CD14-positive monocyte (primary cell): ENCODE measurements at regions not wholly inside any gene's neighbourhood (a gene's known extent, or its start where the extent isn't known, plus 50 kb on each side); places are given as distances from the start of the nearest gene placed in this dataset.

ENCODE experiments used
- DNase-seq, 3 donors: peaks; one replicate each; pipeline ENCODE4 v3.0.0-alpha.2; 2011 to 2022
- H2AFZ ChIP-seq: 2 replicates; pipeline ENCODE4 v1.6.0; 2012; ENCODE audit warnings: mild to moderate bottlenecking, low read depth, low read length, inconsistent platforms; ENCODE audit not compliant: insufficient read depth, poor library complexity, severe bottlenecking
- H3K27ac ChIP-seq, 2 donors: 1 replicate in 1 of 2; 2 replicates in 1 of 2; pipeline ENCODE4 v1.5.1; 2012 to 2013; ENCODE audit warnings: low read length in 2 of 2, control low read depth in 1 of 2, inconsistent platforms in 1 of 2, low read depth in 1 of 2, mild to moderate bottlenecking in 1 of 2
- H3K27me3 ChIP-seq, 2 donors: one replicate each; pipeline versions ENCODE4 v1.6.0 to v1.6.1; 2011 to 2013; ENCODE audit warnings: low read length in 2 of 2; ENCODE audit not compliant: control insufficient read depth in 2 of 2, insufficient read depth in 2 of 2
- H3K36me3 ChIP-seq, 2 donors: replicated peaks in 1 of 2; 1 replicate in 1 of 2; 2 replicates in 1 of 2; pipeline versions ENCODE4 v1.5.1 to v1.6.1; 2012 to 2013; ENCODE audit warnings: low read length in 2 of 2, control low read depth in 1 of 2, inconsistent platforms in 1 of 2, mild to moderate bottlenecking in 1 of 2; ENCODE audit not compliant: insufficient read depth in 2 of 2, control insufficient read depth in 1 of 2
- H3K4me1 ChIP-seq, 2 donors: 1 replicate in 1 of 2; 2 replicates in 1 of 2; pipeline versions ENCODE4 v1.5.1 to v1.6.1; 2012 to 2013; ENCODE audit warnings: low read length in 2 of 2, control low read depth in 1 of 2, inconsistent platforms in 1 of 2, mild to moderate bottlenecking in 1 of 2, moderate library complexity in 1 of 2; ENCODE audit not compliant: insufficient read depth in 2 of 2, control insufficient read depth in 1 of 2
- H3K4me2 ChIP-seq: replicated peaks from 2 replicates; pipeline ENCODE3; 2012; ENCODE audit warnings: low read length, moderate library complexity, mild to moderate bottlenecking; ENCODE audit not compliant: poor library complexity, severe bottlenecking; ENCODE audit errors: extremely low read depth
- H3K4me3 ChIP-seq, 3 experiments: fragments of 200-600 bp in 1 of 3; sonication (generic) in 1 of 3; replicated peaks in 1 of 3; 1 replicate in 2 of 3; 2 replicates in 1 of 3; pipeline ENCODE4 v1.5.1; 2011 to 2013; ENCODE audit warnings: low read length in 3 of 3, mild to moderate bottlenecking in 3 of 3, control low read depth in 2 of 3, low read depth in 2 of 3, inconsistent platforms in 1 of 3, moderate library complexity in 1 of 3
- H3K79me2 ChIP-seq: 2 replicates; pipeline ENCODE4 v1.6.0; 2012; ENCODE audit warnings: mild to moderate bottlenecking, control low read depth, inconsistent platforms, low read length, moderate library complexity; ENCODE audit not compliant: insufficient read depth
- H3K9ac ChIP-seq: 2 replicates; pipeline ENCODE4 v1.6.0; 2017; ENCODE audit warnings: low read length, mild to moderate bottlenecking; ENCODE audit not compliant: insufficient read depth, poor library complexity, severe bottlenecking
- H3K9me3 ChIP-seq, 2 donors: replicated peaks in 1 of 2; 1 replicate in 1 of 2; 2 replicates in 1 of 2; pipeline versions ENCODE4 v1.5.1 to v1.6.1; 2012 to 2013; ENCODE audit warnings: low read length in 2 of 2, control low read depth in 1 of 2; ENCODE audit not compliant: control insufficient read depth in 1 of 2, insufficient read depth in 1 of 2
- H4K20me1 ChIP-seq: 2 replicates; pipeline ENCODE4 v1.6.0; 2012; ENCODE audit warnings: mild to moderate bottlenecking, low read length, control low read depth, moderate library complexity; ENCODE audit not compliant: insufficient read depth
- H3K27ac Mint-ChIP-seq, 7 donors: one replicate each; pipeline ENCODE4 v1.8.0; 2020; ENCODE audit warnings: mild to moderate bottlenecking in 7 of 7, mixed read lengths in 7 of 7, moderate library complexity in 6 of 7, inconsistent platforms in 2 of 7
- H3K27me3 Mint-ChIP-seq, 3 donors: one replicate each; pipeline ENCODE4 v1.8.0; 2021 to 2022; ENCODE audit warnings: low read depth in 3 of 3, mild to moderate bottlenecking in 3 of 3, mixed read lengths in 3 of 3, moderate library complexity in 3 of 3, inconsistent platforms in 1 of 3
- H3K36me3 Mint-ChIP-seq, 2 donors: one replicate each; pipeline ENCODE4 v1.8.0; 2020; ENCODE audit warnings: mixed read lengths in 2 of 2, inconsistent platforms in 1 of 2, mild to moderate bottlenecking in 1 of 2
- H3K4me1 Mint-ChIP-seq: one replicate; pipeline ENCODE4 v1.8.0; 2020; ENCODE audit warnings: mild to moderate bottlenecking, mixed read lengths
- H3K4me3 Mint-ChIP-seq, 2 donors: one replicate each; pipeline ENCODE4 v1.8.0; 2020; ENCODE audit warnings: mild to moderate bottlenecking in 2 of 2, mixed read lengths in 2 of 2, moderate library complexity in 1 of 2
- H3K9me3 Mint-ChIP-seq, 7 donors: one replicate each; pipeline ENCODE4 v1.8.0; 2020 to 2022; ENCODE audit warnings: mixed read lengths in 7 of 7, mild to moderate bottlenecking in 6 of 7, moderate library complexity in 6 of 7, inconsistent platforms in 2 of 7
- CTCF ChIP-seq: fragments of 200-600 bp; IDR thresholded peaks from one replicate; pipeline ENCODE4 v1.8.0; 2022; ENCODE audit warnings: antibody characterized with exemption, mild to moderate bottlenecking
- WGBS: methylation state at CpG from one replicate; pipeline ENCODE4 v1.1.5; 2013; ENCODE audit warnings: missing lambda C conversion rate; ENCODE audit not compliant: insufficient coverage; 5-methylcytosine and 5-hydroxymethylcytosine counted together
- intact Hi-C, 2 donors: fragments of 100-400 bp; cut with micrococcal nuclease; formaldehyde crosslinking; loops; one replicate each; pipeline versions ENCODE4 v1.15.0 to v1.15.1; 2023

GRCh38 chr1:2930016-2930815, 91.1 kb upstream of the ACTRT2 start:
- no peak overlapping the region for H3K27ac ChIP-seq
- no peaks in the 10 kb centered on the region for H3K9me3 ChIP-seq
- H3K27me3 ChIP-seq: no peaks in the 10 kb centered on the region
- Mint-ChIP-seq H3K4me3 (no peak overlapping the region), H3K36me3 (no peaks in the 10 kb centered on the region), H3K27me3 (peaks cover 0 to 8% (median 1%) of the 10 kb centered on the region in 3 donors), H3K9me3 (peaks cover 0 to 3% (median 0%) of the 10 kb centered on the region in 7 donors), H3K27ac (peak overlapping the region in 1 of 7 donors; percentile 57), H3K4me1 (peaks cover 5% of the 10 kb centered on the region)
- WGBS: 92% methylated on average over 31 of the region's 41 CpGs
- H3K4me1 ChIP-seq: peaks cover 0 to 13% of the 10 kb centered on the region in 2 donors
- H4K20me1 ChIP-seq: no peaks in the 10 kb centered on the region
- DNase-seq: no peak
- no peaks in the 10 kb centered on the region for H3K79me2 ChIP-seq
- no peak overlapping the region for H3K4me3 ChIP-seq
- no peak overlapping the region for H3K4me2 ChIP-seq
- H2AFZ ChIP-seq: no peak overlapping the region
- intact Hi-C loops: no loop called here
- no peak for TF ChIP-seq CTCF
- no peaks in the 10 kb centered on the region for H3K36me3 ChIP-seq
- H3K9ac ChIP-seq: no peak overlapping the region

- Histone ChIP-seq H3K4me1 (peaks cover 0 to 13% of the 10 kb centered on the region in 2 donors), H3K9me3 (no peaks in the 10 kb centered on the region), H3K27ac (no peak overlapping the region), H3K27me3 (no peaks in the 10 kb centered on the region), H3K4me3 (no peak overlapping the region), H3K9ac (no peak overlapping the region), H3K36me3 (no peaks in the 10 kb centered on the region), H3K79me2 (no peaks in the 10 kb centered on the region), H4K20me1 (no peaks in the 10 kb centered on the region), H3K4me2 (no peak overlapping the region), H2AFZ (no peak overlapping the region)
- Mint-ChIP-seq H3K36me3 (no peaks in the 10 kb centered on the region), H3K4me3 (no peak overlapping the region), H3K4me1 (peaks cover 5% of the 10 kb centered on the region), H3K27me3 (peaks cover 0 to 8% (median 1%) of the 10 kb centered on the region in 3 donors), H3K9me3 (peaks cover 0 to 3% (median 0%) of the 10 kb centered on the region in 7 donors), H3K27ac (peak overlapping the region in 1 of 7 donors; percentile 76)
- WGBS: 93% methylated on average over 36 of the region's 36 CpGs
- DNase-seq: no peak
- intact Hi-C loops: no loop called here
- TF ChIP-seq CTCF: no peak
Observed at GRCh38 chr1:2930913-2931723, 90.1 kb upstream of the ACTRT2 start.
